Esophagus muscularis mucosa (tissue), 4 donors: ENCODE measurements at regions not wholly inside any gene's neighbourhood (a gene's known extent, or its start where the extent isn't known, plus 50 kb on each side); places are given as distances from the start of the nearest gene placed in this dataset.

Source experiments
- DNase-seq: peaks from one replicate; pipeline ENCODE4 v3.0.0-alpha.2; 2017; ENCODE audit errors: extremely low spot score
- H3K27ac ChIP-seq, 4 donors: fragments of 200-600 bp; sonication (generic); replicated peaks in 1 of 4; 1 replicate in 3 of 4; 2 replicates in 1 of 4; pipeline ENCODE4 v1.5.1; 2016 to 2019; ENCODE audit warnings: mild to moderate bottlenecking in 1 of 4
- H3K27me3 ChIP-seq, 4 donors: fragments of 200-600 bp; sonication (generic); one replicate each; pipeline versions ENCODE4 v1.5.1 to v1.6.0; 2016 to 2019
- H3K36me3 ChIP-seq, 4 donors: fragments of 200-600 bp; sonication (generic); one replicate each; pipeline ENCODE4 v1.5.1; 2016 to 2019
- H3K4me1 ChIP-seq, 4 donors: fragments of 200-600 bp; sonication (generic); one replicate each; pipeline ENCODE4 v1.5.1; 2016 to 2019
- H3K4me3 ChIP-seq, 4 donors: fragments of 200-600 bp; sonication (generic); 1 replicate in 2 of 4; 2 replicates in 2 of 4; pipeline ENCODE4 v1.5.1; 2016 to 2019; ENCODE audit warnings: mild to moderate bottlenecking in 4 of 4, moderate library complexity in 1 of 4
- H3K9me3 ChIP-seq, 4 donors: fragments of 200-600 bp; sonication (generic); 1 replicate in 3 of 4; 2 replicates in 1 of 4; pipeline ENCODE4 v1.5.1; 2016 to 2019
- CTCF ChIP-seq, 3 experiments: fragments of 200-600 bp in 2 of 3; fragments of 450-650 bp in 1 of 3; sonication (generic) in 2 of 3; IDR thresholded peaks; one replicate each; pipeline ENCODE4 v1.5.1; 2017 to 2019; ENCODE audit warnings: antibody characterized with exemption in 3 of 3, mild to moderate bottlenecking in 2 of 3, moderate library complexity in 1 of 3
- EP300 ChIP-seq: sonication (generic); formaldehyde crosslinking; IDR thresholded peaks from one replicate; pipeline ENCODE4 v1.6.1; 2017; ENCODE audit warnings: antibody characterized with exemption
- POLR2A ChIP-seq: fragments of 450-650 bp; IDR thresholded peaks from one replicate; pipeline ENCODE4 v1.6.1; 2017; ENCODE audit warnings: antibody characterized with exemption, moderate library complexity, mild to moderate bottlenecking, low read depth
- POLR2AphosphoS5 ChIP-seq, 2 donors: sonication (generic); formaldehyde crosslinking; IDR thresholded peaks; one replicate each; pipeline ENCODE4 v1.6.1; 2017; ENCODE audit warnings: antibody characterized with exemption in 2 of 2
- WGBS: methylation state at CpG from one replicate; pipeline ENCODE4 v1.1.5; 2018; 5-methylcytosine and 5-hydroxymethylcytosine counted together
- intact Hi-C: fragments of 100-400 bp; cut with DNase I; formaldehyde crosslinking; loops from one replicate; pipeline ENCODE4 v1.15.1; 2023

GRCh38 chr2:65495251-65495877, 63.0 kb upstream of the SPRED2 start:
- WGBS, result 78% methylated on average over 4 of the region's 4 CpGs
- DNase-seq, result no peak

GRCh38 chr2:65494078-65494477, 61.7 kb upstream of the SPRED2 start:
- no peaks in the 10 kb centered on the region for H3K36me3 ChIP-seq
- DNase-seq, result no peak
- TF ChIP-seq CTCF (IDR thresholded peaks at IDR 0.05) (no peak), POLR2AphosphoS5 (IDR thresholded peaks at IDR 0.05) (no peak), POLR2A (no peak), EP300 (no peak)
- intact Hi-C loops, result no loop called here
- H3K27ac ChIP-seq, result no peak overlapping the region
- no peaks in the 10 kb centered on the region for H3K4me1 ChIP-seq
- no peak overlapping the region for H3K4me3 ChIP-seq
- no peaks in the 10 kb centered on the region for H3K9me3 ChIP-seq
- 93% methylated on average over 3 of the region's 3 CpGs for WGBS
- H3K27me3 ChIP-seq, result no peaks in the 10 kb centered on the region

More at GRCh38 chr2:65495251-65495877, 63.0 kb upstream of the SPRED2 start:
- H3K27me3 ChIP-seq, result no peaks in the 10 kb centered on the region
- no peaks in the 10 kb centered on the region for H3K36me3 ChIP-seq
- no peak overlapping the region for H3K4me3 ChIP-seq
- no peaks in the 10 kb centered on the region for H3K9me3 ChIP-seq
- H3K4me1 ChIP-seq, result no peaks in the 10 kb centered on the region
- H3K27ac ChIP-seq, result no peak overlapping the region
- TF ChIP-seq POLR2AphosphoS5 (IDR thresholded peaks at IDR 0.05), result no peak
- no peak for TF ChIP-seq EP300
- no peak for TF ChIP-seq CTCF (IDR thresholded peaks at IDR 0.05)
- no peak for TF ChIP-seq POLR2A
- intact Hi-C loops, result no loop called here

GRCh38 chr2:65491381-65491905, 59.0 kb upstream of the SPRED2 start:
- Histone ChIP-seq H3K27me3 (no peaks in the 10 kb centered on the region), H3K4me1 (no peaks in the 10 kb centered on the region), H3K36me3 (no peaks in the 10 kb centered on the region), H3K9me3 (no peaks in the 10 kb centered on the region), H3K4me3 (no peak overlapping the region), H3K27ac (no peak overlapping the region)
- DNase-seq, result no peak
- WGBS, result 71% methylated on average over 7 of the region's 7 CpGs
- intact Hi-C loops, result no loop called here
- no peak for TF ChIP-seq POLR2AphosphoS5 (IDR thresholded peaks at IDR 0.05)
- TF ChIP-seq POLR2A, result no peak
- TF ChIP-seq EP300, result no peak
- TF ChIP-seq CTCF (IDR thresholded peaks at IDR 0.05), result no peak

- TF ChIP-seq EP300 (no peak), POLR2A (no peak), POLR2AphosphoS5 (IDR thresholded peaks at IDR 0.05) (no peak), CTCF (IDR thresholded peaks at IDR 0.05) (no peak)
- Histone ChIP-seq H3K27me3 (no peaks in the 10 kb centered on the region), H3K9me3 (no peaks in the 10 kb centered on the region), H3K27ac (no peak overlapping the region), H3K4me3 (no peak overlapping the region), H3K36me3 (no peaks in the 10 kb centered on the region), H3K4me1 (no peaks in the 10 kb centered on the region)
- WGBS, result 94% methylated on average over 3 of the region's 3 CpGs
- DNase-seq, result no peak
- intact Hi-C loops, result no loop called here
These were observed 57.8 kb upstream of the SPRED2 start for GRCh38 chr2:65490222-65490621.

GRCh38 chr2:65489269-65489668, 56.9 kb upstream of the SPRED2 start:
- no peaks in the 10 kb centered on the region for H3K27me3 ChIP-seq
- H3K9me3 ChIP-seq, result no peaks in the 10 kb centered on the region
- no peaks in the 10 kb centered on the region for H3K4me1 ChIP-seq
- no peaks in the 10 kb centered on the region for H3K36me3 ChIP-seq
- intact Hi-C loops, result no loop called here
- 58% methylated on average over 5 of the region's 5 CpGs for WGBS
- no peak for TF ChIP-seq CTCF (IDR thresholded peaks at IDR 0.05)
- no peak for TF ChIP-seq POLR2A
- TF ChIP-seq EP300, result no peak
- no peak for TF ChIP-seq POLR2AphosphoS5 (IDR thresholded peaks at IDR 0.05)
- no peak overlapping the region for H3K27ac ChIP-seq
- DNase-seq, result no peak
- H3K4me3 ChIP-seq, result no peak overlapping the region
